UCSD-AML1 (cell line): ENCODE measurements at regions not wholly inside any gene's neighbourhood (a gene's known extent, or its start where the extent isn't known, plus 50 kb on each side); places are given as distances from the start of the nearest gene placed in this dataset.

Experiments used
- DNase-seq: peaks from one replicate; lab custom pipeline; 2025; ENCODE audit not compliant: unreplicated experiment; lab: John Stamatoyannopoulos, UW

- peak; percentile 34 for DNase-seq
Measured at GRCh38 chr9:87148331-87149104, 201.2 kb upstream of the GAS1 start.

GRCh38 chr9:87149799-87150198 is 202.5 kb upstream of the GAS1 start:
- DNase-seq = no peak

- no peak for DNase-seq
Measured at GRCh38 chr9:87152256-87152655, 204.9 kb upstream of the GAS1 start.

GRCh38 chr9:87156247-87156646 is 208.9 kb upstream of the GAS1 start:
- DNase-seq = no peak

- no peak for DNase-seq
Measured at GRCh38 chr9:87157366-87158031, 210.2 kb upstream of the GAS1 start.

GRCh38 chr9:87158765-87159164 is 211.5 kb upstream of the GAS1 start:
- no peak for DNase-seq

GRCh38 chr9:87160148-87161102 is 213.1 kb upstream of the GAS1 start:
- DNase-seq = no peak

- no peak for DNase-seq
Measured at GRCh38 chr9:87167161-87167560, 219.9 kb upstream of the GAS1 start.

GRCh38 chr9:87167582-87167981 is 220.3 kb upstream of the GAS1 start:
- no peak for DNase-seq

GRCh38 chr9:87178302-87178701 is 231.0 kb upstream of the GAS1 start:
- no peak for DNase-seq

- DNase-seq = no peak
Measured at GRCh38 chr9:87179553-87180340, 232.4 kb upstream of the GAS1 start.

GRCh38 chr9:87180361-87180760 is 233.1 kb upstream of the GAS1 start:
- DNase-seq = no peak

- DNase-seq = no peak
Measured at GRCh38 chr9:87180841-87181240, 233.5 kb upstream of the GAS1 start.

GRCh38 chr9:87181670-87182069 is 234.4 kb upstream of the GAS1 start:
- DNase-seq = no peak

- DNase-seq = no peak
Measured at GRCh38 chr9:87184956-87185642, 237.8 kb upstream of the GAS1 start.

GRCh38 chr9:87187656-87188055 is 240.3 kb upstream of the GAS1 start:
- no peak for DNase-seq

- no peak for DNase-seq
Measured at GRCh38 chr9:87189006-87189405, 241.7 kb upstream of the GAS1 start.

- DNase-seq = no peak
Measured at GRCh38 chr9:87193151-87193550, 245.8 kb upstream of the GAS1 start.

GRCh38 chr9:87193925-87194868 is 246.9 kb upstream of the GAS1 start:
- DNase-seq = no peak
